Frontal cortex (tissue), 3 donors: ENCODE measurements at regions not wholly inside any gene's neighbourhood (a gene's known extent, or its start where the extent isn't known, plus 50 kb on each side); places are given as distances from the start of the nearest gene placed in this dataset.

Experiments used
- DNase-seq, 2 donors: peaks; one replicate each; pipeline ENCODE4 v3.0.0; 2012; ENCODE audit warnings: low spot score in 2 of 2
- FAIRE-seq: peaks from 2 replicates; lab custom pipeline; 2012; peaks lifted over from hg19 to GRCh38; lab: Jason Lieb, UNC
- donor health status: control.
- donor health status: control.
- donor health status: control.

- no peak for FAIRE-seq
- no peak for DNase-seq
These were observed 236.6 kb downstream of the NHLRC3 start for GRCh38 chr13:39274739-39275325.

GRCh38 chr13:39279077-39279476 lies 240.8 kb downstream of the NHLRC3 start:
- DNase-seq (no peak), FAIRE-seq (no peak)

GRCh38 chr13:39281539-39282150 lies 243.4 kb downstream of the NHLRC3 start:
- DNase-seq (no peak), FAIRE-seq (no peak)

GRCh38 chr13:39282400-39282972 lies 244.2 kb downstream of the NHLRC3 start:
- no peak for FAIRE-seq
- DNase-seq: no peak

- FAIRE-seq: no peak
These were observed 244.8 kb downstream of the NHLRC3 start for GRCh38 chr13:39283072-39283471.

GRCh38 chr13:39284801-39285388 lies 246.6 kb downstream of the NHLRC3 start:
- no peak for DNase-seq
- no peak for FAIRE-seq

More at GRCh38 chr13:39283072-39283471, 244.8 kb downstream of the NHLRC3 start:
- DNase-seq: no peak
